ENCODE measurements at regions not wholly inside any gene's neighbourhood (a gene's known extent, or its start where the extent isn't known, plus 50 kb on each side); places are given as distances from the start of the nearest gene placed in this dataset.

DNA sequence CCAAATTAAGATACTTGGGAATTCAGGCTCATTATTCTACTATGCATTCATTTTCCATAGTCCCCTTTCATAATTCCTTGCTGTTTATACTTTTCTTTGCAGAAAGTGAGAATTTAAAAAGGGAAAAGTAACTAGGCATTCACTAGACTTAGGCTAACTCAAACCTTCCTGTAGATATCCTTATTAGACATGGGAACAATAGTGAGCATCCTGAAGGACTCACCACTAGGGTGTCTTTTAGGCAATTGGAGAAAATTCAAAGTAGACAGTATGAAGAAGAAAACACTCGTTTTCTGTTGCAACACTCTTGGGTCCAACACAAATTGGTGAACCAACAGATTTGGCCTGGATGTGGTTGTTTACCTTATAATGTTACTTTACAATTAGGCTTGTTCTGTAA lies 213.2 kb upstream of the GRIN3A start:
- TF ChIP-seq EZH2phosphoT487 (IDR thresholded peaks at IDR 0.05; ENCODE audit: low read length) (no peak), EZH2 (optimal IDR thresholded peaks at IDR 0.05; ENCODE audit: low read depth, low read length) (no peak)
- TF ChIP-seq, protein P1, sequence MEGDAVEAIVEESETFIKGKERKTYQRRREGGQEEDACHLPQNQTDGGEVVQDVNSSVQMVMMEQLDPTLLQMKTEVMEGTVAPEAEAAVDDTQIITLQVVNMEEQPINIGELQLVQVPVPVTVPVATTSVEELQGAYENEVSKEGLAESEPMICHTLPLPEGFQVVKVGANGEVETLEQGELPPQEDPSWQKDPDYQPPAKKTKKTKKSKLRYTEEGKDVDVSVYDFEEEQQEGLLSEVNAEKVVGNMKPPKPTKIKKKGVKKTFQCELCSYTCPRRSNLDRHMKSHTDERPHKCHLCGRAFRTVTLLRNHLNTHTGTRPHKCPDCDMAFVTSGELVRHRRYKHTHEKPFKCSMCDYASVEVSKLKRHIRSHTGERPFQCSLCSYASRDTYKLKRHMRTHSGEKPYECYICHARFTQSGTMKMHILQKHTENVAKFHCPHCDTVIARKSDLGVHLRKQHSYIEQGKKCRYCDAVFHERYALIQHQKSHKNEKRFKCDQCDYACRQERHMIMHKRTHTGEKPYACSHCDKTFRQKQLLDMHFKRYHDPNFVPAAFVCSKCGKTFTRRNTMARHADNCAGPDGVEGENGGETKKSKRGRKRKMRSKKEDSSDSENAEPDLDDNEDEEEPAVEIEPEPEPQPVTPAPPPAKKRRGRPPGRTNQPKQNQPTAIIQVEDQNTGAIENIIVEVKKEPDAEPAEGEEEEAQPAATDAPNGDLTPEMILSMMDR (IDR thresholded peaks at IDR 0.05; ENCODE audit: low read length), result no peak
- Histone ChIP-seq H3F3A (ENCODE audit: insufficient read depth, low read length) (no peaks in the 10 kb centered on the region), H3K9me3 (replicated peaks; ENCODE audit: insufficient read depth, low read length) (no peaks in the 10 kb centered on the region), H2AFZ (ENCODE audit: low read length) (no peak overlapping the region), H3K79me2 (ENCODE audit: low read length) (no peaks in the 10 kb centered on the region), H4K20me1 (ENCODE audit: insufficient read depth, low read length) (no peaks in the 10 kb centered on the region), H3K9ac (ENCODE audit: low read length) (no peak overlapping the region), H3K4me3 (ENCODE audit: low read length) (no peak overlapping the region), H3K27me3 (replicated peaks; ENCODE audit: insufficient read depth, low read length) (no peaks in the 10 kb centered on the region), H3K4me1 (ENCODE audit: low read length) (no peaks in the 10 kb centered on the region), H3K27ac (ENCODE audit: low read length) (no peak overlapping the region), H3K9me2 (replicated peaks; ENCODE audit: insufficient read depth, low read length) (no peaks in the 10 kb centered on the region), H3K4me2 (ENCODE audit: low read depth, low read length) (no peak overlapping the region), H3K36me3 (replicated peaks; ENCODE audit: insufficient read depth, low read length) (no peaks in the 10 kb centered on the region)
- DNase-seq, result no peak

DNA sequence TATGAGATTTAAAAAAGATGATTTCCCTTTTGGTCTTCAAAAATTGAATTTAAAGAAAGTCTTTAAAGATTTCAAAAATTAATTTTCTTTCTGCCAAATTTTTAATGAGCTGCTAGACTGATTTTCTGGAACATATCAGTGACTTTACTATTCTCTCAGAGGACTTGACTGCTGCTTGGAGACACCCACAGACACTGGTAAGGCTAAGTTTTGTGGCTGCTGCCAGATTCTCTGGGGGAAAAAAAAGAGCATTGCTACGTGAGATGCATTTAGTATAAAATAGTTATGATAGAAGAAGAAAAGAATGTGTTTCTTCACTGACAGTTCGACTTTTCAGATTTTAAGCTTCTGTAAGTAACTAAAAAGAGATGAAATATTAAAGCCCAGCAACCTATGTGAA lies 193.3 kb upstream of the GRIN3A start:
- no peak for DNase-seq
- Histone ChIP-seq H3K79me2 (ENCODE audit: low read length) (no peaks in the 10 kb centered on the region), H3K9me2 (replicated peaks; ENCODE audit: insufficient read depth, low read length) (no peaks in the 10 kb centered on the region), H3K27me3 (replicated peaks; ENCODE audit: insufficient read depth, low read length) (no peaks in the 10 kb centered on the region), H3K4me2 (ENCODE audit: low read depth, low read length) (no peak overlapping the region), H3K4me3 (ENCODE audit: low read length) (no peak overlapping the region), H3K36me3 (replicated peaks; ENCODE audit: insufficient read depth, low read length) (no peaks in the 10 kb centered on the region), H3K9me3 (replicated peaks; ENCODE audit: insufficient read depth, low read length) (no peaks in the 10 kb centered on the region), H3K4me1 (ENCODE audit: low read length) (no peaks in the 10 kb centered on the region), H3K9ac (ENCODE audit: low read length) (no peak overlapping the region), H3F3A (ENCODE audit: insufficient read depth, low read length) (no peaks in the 10 kb centered on the region), H2AFZ (ENCODE audit: low read length) (no peak overlapping the region), H3K27ac (ENCODE audit: low read length) (no peak overlapping the region), H4K20me1 (ENCODE audit: insufficient read depth, low read length) (no peaks in the 10 kb centered on the region)
- TF ChIP-seq, protein P1 (IDR thresholded peaks at IDR 0.05; ENCODE audit: low read length), result no peak
- TF ChIP-seq EZH2 (optimal IDR thresholded peaks at IDR 0.05; ENCODE audit: low read depth, low read length) (no peak), EZH2phosphoT487 (IDR thresholded peaks at IDR 0.05; ENCODE audit: low read length) (no peak)

DNA sequence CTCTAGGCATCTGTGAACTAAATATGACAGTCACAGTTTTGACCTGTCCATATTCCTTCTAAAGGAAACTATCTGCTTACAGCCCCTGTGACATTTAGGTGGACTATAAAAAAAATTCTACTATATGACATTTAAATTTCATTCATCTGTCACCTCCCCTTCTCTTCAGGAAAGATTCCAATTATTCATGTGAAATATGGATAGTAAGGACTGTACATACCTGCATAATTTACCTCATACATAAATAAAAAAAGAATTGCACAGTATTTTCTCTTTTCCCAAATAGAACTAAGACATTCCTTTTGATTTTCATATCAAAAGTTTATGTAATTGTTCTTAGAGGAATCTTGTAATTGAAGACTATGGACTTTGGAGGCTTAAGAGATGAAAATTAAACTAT lies 192.3 kb upstream of the GRIN3A start:
- H2AFZ ChIP-seq (ENCODE audit: low read length), result no peak overlapping the region
- no peaks in the 10 kb centered on the region for H3K36me3 ChIP-seq (replicated peaks; ENCODE audit: insufficient read depth, low read length)
- H3K27me3 ChIP-seq (replicated peaks; ENCODE audit: insufficient read depth, low read length), result no peaks in the 10 kb centered on the region
- H3K9me3 ChIP-seq (replicated peaks; ENCODE audit: insufficient read depth, low read length), result no peaks in the 10 kb centered on the region
- no peaks in the 10 kb centered on the region for H3K79me2 ChIP-seq (ENCODE audit: low read length)
- H3K4me3 ChIP-seq (ENCODE audit: low read length), result no peak overlapping the region
- no peaks in the 10 kb centered on the region for H3F3A ChIP-seq (ENCODE audit: insufficient read depth, low read length)
- H3K9me2 ChIP-seq (replicated peaks; ENCODE audit: insufficient read depth, low read length), result no peaks in the 10 kb centered on the region
- H4K20me1 ChIP-seq (ENCODE audit: insufficient read depth, low read length), result no peaks in the 10 kb centered on the region
- H3K27ac ChIP-seq (ENCODE audit: low read length), result no peak overlapping the region
- H3K4me1 ChIP-seq (ENCODE audit: low read length), result peaks cover 2% of the 10 kb centered on the region
- H3K9ac ChIP-seq (ENCODE audit: low read length), result no peak overlapping the region
- TF ChIP-seq EZH2 (optimal IDR thresholded peaks at IDR 0.05; ENCODE audit: low read depth, low read length) (no peak), EZH2phosphoT487 (IDR thresholded peaks at IDR 0.05; ENCODE audit: low read length) (no peak)
- TF ChIP-seq, protein P1 (IDR thresholded peaks at IDR 0.05; ENCODE audit: low read length), result no peak
- no peak overlapping the region for H3K4me2 ChIP-seq (ENCODE audit: low read depth, low read length)
- no peak for DNase-seq
